SH-SY5Y (cell line): ENCODE measurements at regions not wholly inside any gene's neighbourhood (a gene's known extent, or its start where the extent isn't known, plus 50 kb on each side); places are given as distances from the start of the nearest gene placed in this dataset.

Experiments
- GATA2 ChIP-seq: IDR thresholded peaks from 2 replicates; pipeline ENCODE4 v1.6.1; 2011; ENCODE audit warnings: mild to moderate bottlenecking, low read depth, low read length
- GATA3 ChIP-seq: IDR thresholded peaks from 2 replicates; pipeline ENCODE4 v1.6.1; 2011; ENCODE audit warnings: low read depth, mild to moderate bottlenecking, low read length, moderate library complexity

DNA sequence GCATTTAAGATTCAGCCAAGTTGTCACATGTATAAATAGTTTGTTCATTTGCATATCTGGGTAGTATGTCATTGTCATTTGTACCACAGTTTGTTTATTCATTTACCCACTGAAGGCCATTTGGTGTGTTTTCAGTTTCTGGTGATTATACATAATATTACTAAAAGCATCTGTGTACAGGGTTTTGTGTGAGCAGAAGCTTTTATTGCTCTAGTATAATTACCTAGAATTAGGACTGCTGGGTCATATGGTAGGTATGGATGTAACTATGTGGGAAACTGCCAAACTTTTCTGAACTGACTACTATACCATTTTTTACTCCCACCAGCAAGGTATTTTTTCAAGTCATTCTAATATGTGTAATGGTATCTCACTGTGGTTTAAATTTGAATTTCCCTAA lies 584.0 kb upstream of the GHITM start:
- TF ChIP-seq GATA2, result no peak
- no peak for TF ChIP-seq GATA3
